ENCODE measurements at regions not wholly inside any gene's neighbourhood (a gene's known extent, or its start where the extent isn't known, plus 50 kb on each side); places are given as distances from the start of the nearest gene placed in this dataset.

- WGBS, 5 donors: 64 to 84% (median 76%) methylated on average over 2 of the region's 2 CpGs
- no peak for TF ChIP-seq POLR2A (IDR thresholded peaks at IDR 0.05)
- no peak for TF ChIP-seq CTCF (IDR thresholded peaks at IDR 0.05 in 8 of 11, conservative IDR thresholded peaks at IDR 0.05 in 3 of 11)
- no peak for TF ChIP-seq POLR2AphosphoS5 (IDR thresholded peaks at IDR 0.05)
- H3K4me1 ChIP-seq: no peaks in the 10 kb centered on the region
- no peaks in the 10 kb centered on the region for H3K27me3 ChIP-seq (replicated peaks in 1 of 7)
- no peaks in the 10 kb centered on the region for H3K36me3 ChIP-seq
- H3K9me3 ChIP-seq: no peaks in the 10 kb centered on the region
- DNase-seq: no peak
- H3K27ac ChIP-seq: no peak overlapping the region
- intact Hi-C loops (cut with DNase I; ENCODE audit: low total_unique reads): no loop called here
- no peak overlapping the region for H3K4me3 ChIP-seq
These were observed 162.0 kb upstream of the LAMA2 start for GRCh38 chr6:128720891-128721290.

GRCh38 chr6:128719786-128720185 is 163.2 kb upstream of the LAMA2 start:
- Histone ChIP-seq H3K9me3 (no peaks in the 10 kb centered on the region), H3K27me3 (replicated peaks in 1 of 7) (no peaks in the 10 kb centered on the region), H3K4me1 (no peaks in the 10 kb centered on the region), H3K36me3 (no peaks in the 10 kb centered on the region), H3K4me3 (no peak overlapping the region), H3K27ac (no peak overlapping the region)
- DNase-seq: no peak
- no peak for TF ChIP-seq CTCF (IDR thresholded peaks at IDR 0.05 in 8 of 11, conservative IDR thresholded peaks at IDR 0.05 in 3 of 11)
- TF ChIP-seq POLR2AphosphoS5 (IDR thresholded peaks at IDR 0.05): no peak
- no peak for TF ChIP-seq POLR2A (IDR thresholded peaks at IDR 0.05)
- 86 to 89% (median 87%) methylated on average over 3 of the region's 3 CpGs for WGBS, 5 donors
- intact Hi-C loops (cut with DNase I; ENCODE audit: low total_unique reads): no loop called here

- 81 to 92% (median 83%) methylated on average over 2 of the region's 2 CpGs for WGBS, 5 donors
- H3K27me3 ChIP-seq (replicated peaks in 1 of 7): no peaks in the 10 kb centered on the region
- H3K27ac ChIP-seq: no peak overlapping the region
- no peak for DNase-seq
- no peaks in the 10 kb centered on the region for H3K4me1 ChIP-seq
- intact Hi-C loops (cut with DNase I; ENCODE audit: low total_unique reads): no loop called here
- no peak for TF ChIP-seq POLR2A (IDR thresholded peaks at IDR 0.05)
- no peak for TF ChIP-seq CTCF (IDR thresholded peaks at IDR 0.05 in 8 of 11, conservative IDR thresholded peaks at IDR 0.05 in 3 of 11)
- TF ChIP-seq POLR2AphosphoS5 (IDR thresholded peaks at IDR 0.05): no peak
- H3K36me3 ChIP-seq: no peaks in the 10 kb centered on the region
- no peak overlapping the region for H3K4me3 ChIP-seq
- H3K9me3 ChIP-seq: no peaks in the 10 kb centered on the region
These were observed 169.5 kb upstream of the LAMA2 start for GRCh38 chr6:128713461-128713860.

GRCh38 chr6:128712898-128713297 is 170.0 kb upstream of the LAMA2 start:
- TF ChIP-seq POLR2A (IDR thresholded peaks at IDR 0.05) (no peak), POLR2AphosphoS5 (IDR thresholded peaks at IDR 0.05) (no peak), CTCF (IDR thresholded peaks at IDR 0.05 in 8 of 11, conservative IDR thresholded peaks at IDR 0.05 in 3 of 11) (no peak)
- intact Hi-C loops (cut with DNase I; ENCODE audit: low total_unique reads): no loop called here
- 58 to 77% (median 73%) methylated on average over 1 of the region's 1 CpG for WGBS, 5 donors
- H3K36me3 ChIP-seq: no peaks in the 10 kb centered on the region
- no peak overlapping the region for H3K4me3 ChIP-seq
- DNase-seq: no peak
- H3K27me3 ChIP-seq (replicated peaks in 1 of 7): no peaks in the 10 kb centered on the region
- no peak overlapping the region for H3K27ac ChIP-seq
- H3K4me1 ChIP-seq: no peaks in the 10 kb centered on the region
- H3K9me3 ChIP-seq: no peaks in the 10 kb centered on the region
